ENCODE measurements at regions not wholly inside any gene's neighbourhood (a gene's known extent, or its start where the extent isn't known, plus 50 kb on each side); places are given as distances from the start of the nearest gene placed in this dataset.

DNA sequence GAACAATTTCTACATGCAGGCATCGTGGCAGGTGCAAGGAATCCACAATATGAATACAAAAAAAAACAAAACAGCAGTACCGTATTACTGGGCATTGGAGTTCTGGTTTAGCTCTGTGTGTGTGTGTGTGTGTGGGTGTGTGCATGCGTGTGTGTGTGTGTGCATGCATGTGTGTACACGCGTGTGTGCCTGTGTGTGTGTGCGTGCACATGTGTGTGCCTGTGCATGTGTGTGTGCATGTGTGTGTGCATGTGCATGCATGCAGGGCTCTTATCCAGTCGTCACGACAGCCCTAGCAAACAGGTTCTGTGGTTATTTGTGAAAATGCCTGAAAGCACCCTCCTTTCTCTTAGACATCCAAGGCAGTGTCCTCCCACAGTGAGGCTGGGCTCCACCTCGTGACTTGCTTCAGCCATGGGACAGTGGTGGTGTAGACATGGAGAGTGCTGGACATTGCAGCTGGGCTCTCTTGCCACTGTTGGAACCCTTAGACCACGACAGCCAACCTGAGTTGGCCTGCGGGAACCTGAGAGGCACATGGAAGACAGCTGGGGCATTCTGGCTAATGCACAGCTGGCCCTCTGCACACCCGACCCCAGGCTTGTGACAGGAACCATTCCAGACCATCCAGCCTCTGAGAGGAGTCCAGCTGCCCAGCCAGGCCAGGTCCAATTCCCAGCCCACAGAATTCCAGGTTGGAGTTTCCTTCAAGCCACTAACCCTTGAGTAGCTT, 173.4 kb upstream of the SHH start:
- CTCF ChIA-PET, result no interaction called here
- Mint-ChIP-seq H3K4me1 (ENCODE audit: low read depth) (peaks cover 7% of the 10 kb centered on the region), H3K27ac (no peak overlapping the region), H3K4me3 (no peak overlapping the region), H3K9me3 (peaks cover 2% of the 10 kb centered on the region), H3K36me3 (ENCODE audit: low read depth) (no peaks in the 10 kb centered on the region), H3K27me3 (peaks cover 6% of the 10 kb centered on the region)
- POLR2A ChIA-PET, result no interaction called here
- TF ChIP-seq CTCF (IDR thresholded peaks at IDR 0.05), result no peak
- intact Hi-C loops (cut with micrococcal nuclease), result no loop called here
- DNase-seq, result no peak
- ATAC-seq, result no peak

GRCh38 chr7:155984609-155985405, 172.5 kb upstream of the SHH start:
- no peak for TF ChIP-seq CTCF (IDR thresholded peaks at IDR 0.05)
- no peak for DNase-seq
- ChIA-PET CTCF (no interaction called here), POLR2A (no interaction called here)
- Mint-ChIP-seq H3K27ac (no peak overlapping the region), H3K27me3 (peaks cover 6% of the 10 kb centered on the region), H3K4me1 (ENCODE audit: low read depth) (peaks cover 7% of the 10 kb centered on the region), H3K9me3 (no peaks in the 10 kb centered on the region), H3K36me3 (ENCODE audit: low read depth) (no peaks in the 10 kb centered on the region), H3K4me3 (no peak overlapping the region)
- intact Hi-C loops (cut with micrococcal nuclease), result no loop called here
- ATAC-seq, result no peak

- TF ChIP-seq CTCF (IDR thresholded peaks at IDR 0.05), result no peak
- no peak for ATAC-seq
- POLR2A ChIA-PET, result no interaction called here
Observed at GRCh38 chr7:155984028-155984580, 171.8 kb upstream of the SHH start.

DNA sequence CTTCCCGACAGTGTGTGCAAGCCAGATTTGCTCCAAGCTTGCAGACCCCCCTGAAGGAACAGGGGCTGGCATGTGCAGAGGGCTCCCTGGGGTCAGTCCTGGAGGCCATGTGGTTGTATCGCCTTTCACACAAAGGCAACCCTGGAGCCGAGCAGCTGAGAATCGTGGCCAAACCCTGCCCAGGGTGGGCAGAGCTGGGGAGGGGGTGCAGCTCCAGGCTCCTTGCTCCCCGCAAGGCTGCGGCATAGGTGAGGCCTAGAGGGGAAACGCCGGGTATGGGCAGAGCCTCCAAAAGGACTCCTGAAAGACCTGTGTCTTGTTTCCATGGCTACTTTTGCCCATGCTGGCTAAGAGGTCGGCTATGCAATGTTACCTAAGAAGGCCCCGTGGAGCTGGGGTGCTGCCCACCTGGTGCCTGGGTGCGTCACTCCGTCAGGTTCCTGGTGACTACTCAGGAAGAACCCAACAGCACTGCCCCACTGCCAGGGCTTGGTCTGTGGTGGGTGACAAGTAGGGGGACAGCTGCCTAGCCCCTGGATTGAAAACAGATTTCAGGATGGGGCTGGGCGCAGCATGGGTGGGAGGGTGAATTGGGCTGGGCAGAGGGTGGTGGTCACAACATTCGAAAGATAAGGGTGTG, 171.0 kb upstream of the SHH start:
- Mint-ChIP-seq H3K9me3 (no peaks in the 10 kb centered on the region), H3K36me3 (ENCODE audit: low read depth) (no peaks in the 10 kb centered on the region), H3K27ac (no peak overlapping the region), H3K27me3 (peaks cover 6% of the 10 kb centered on the region), H3K4me1 (ENCODE audit: low read depth) (peaks cover 3% of the 10 kb centered on the region), H3K4me3 (no peak overlapping the region)
- ChIA-PET POLR2A (no interaction called here), CTCF (no interaction called here)
- DNase-seq (no peak), ATAC-seq (no peak)
- intact Hi-C loops (cut with micrococcal nuclease), result no loop called here
- no peak for TF ChIP-seq CTCF (IDR thresholded peaks at IDR 0.05)

More at GRCh38 chr7:155984028-155984580, 171.8 kb upstream of the SHH start:
- Mint-ChIP-seq H3K27me3 (peaks cover 4% of the 10 kb centered on the region), H3K36me3 (ENCODE audit: low read depth) (no peaks in the 10 kb centered on the region), H3K27ac (no peak overlapping the region), H3K4me3 (no peak overlapping the region), H3K4me1 (ENCODE audit: low read depth) (peaks cover 7% of the 10 kb centered on the region), H3K9me3 (no peaks in the 10 kb centered on the region)
- intact Hi-C loops (cut with micrococcal nuclease), result no loop called here
- DNase-seq, result no peak
- CTCF ChIA-PET, result no interaction called here
